KMS-11 (cell line): ENCODE measurements at regions not wholly inside any gene's neighbourhood (a gene's known extent, or its start where the extent isn't known, plus 50 kb on each side); places are given as distances from the start of the nearest gene placed in this dataset.

Experiments used
- H2AFZ ChIP-seq: fragments of 200-600 bp; sonication (generic); 2 replicates; pipeline ENCODE4 v1.6.1; 2016; ENCODE audit warnings: antibody characterized with exemption, mixed run types, low read depth
- H3K27ac ChIP-seq: fragments of 200-600 bp; sonication (generic); 2 replicates; pipeline ENCODE4 v1.6.1; 2016; ENCODE audit warnings: mild to moderate bottlenecking, mixed run types
- H3K27me3 ChIP-seq: fragments of 200-600 bp; sonication (generic); 2 replicates; pipeline ENCODE4 v1.6.1; 2017; ENCODE audit warnings: mild to moderate bottlenecking, low read depth, mixed run types, moderate library complexity; ENCODE audit not compliant: insufficient read depth
- H3K36me3 ChIP-seq: fragments of 200-600 bp; sonication (generic); 2 replicates; pipeline ENCODE4 v1.6.1; 2017; ENCODE audit warnings: mild to moderate bottlenecking, mixed run types; ENCODE audit not compliant: insufficient read depth
- H3K4me1 ChIP-seq: fragments of 200-600 bp; sonication (generic); 2 replicates; pipeline ENCODE4 v1.6.1; 2016; ENCODE audit warnings: mild to moderate bottlenecking, low read depth, mixed run types; ENCODE audit not compliant: poor library complexity, severe bottlenecking
- H3K4me2 ChIP-seq: fragments of 200-600 bp; sonication (generic); 2 replicates; pipeline ENCODE4 v1.7.0; 2016; ENCODE audit warnings: mild to moderate bottlenecking, mixed run types
- H3K4me3 ChIP-seq: fragments of 200-600 bp; sonication (generic); IDR thresholded peaks from 2 replicates; pipeline ENCODE4 v1.6.1; 2017; ENCODE audit warnings: low read depth, low read length, mixed read lengths; ENCODE audit not compliant: insufficient read depth
- H3K79me2 ChIP-seq: fragments of 200-600 bp; sonication (generic); 2 replicates; pipeline ENCODE4 v1.6.1; 2016; ENCODE audit warnings: low read depth, mixed run types; ENCODE audit not compliant: insufficient read depth
- H3K9ac ChIP-seq: fragments of 200-600 bp; sonication (generic); 2 replicates; pipeline ENCODE4 v1.6.1; 2016; ENCODE audit warnings: mild to moderate bottlenecking, mixed run types
- H4K20me1 ChIP-seq: fragments of 200-600 bp; sonication (generic); 2 replicates; pipeline ENCODE4 v1.6.1; 2016; ENCODE audit warnings: mild to moderate bottlenecking, mixed run types; ENCODE audit not compliant: insufficient read depth
- TF ChIP-seq, protein P1 (sequence below): fragments of 200-600 bp; sonication (generic); conservative IDR thresholded peaks from 2 replicates; pipeline ENCODE4 v1.6.1; 2017; ENCODE audit warnings: low read depth, mild to moderate bottlenecking, antibody characterized with exemption, low read length, moderate library complexity, mixed read lengths

GRCh38 chr2:235382179-235382578 is 111.7 kb upstream of the AGAP1 start:
- H3K4me1 ChIP-seq = no peaks in the 10 kb centered on the region
- H4K20me1 ChIP-seq = no peaks in the 10 kb centered on the region
- H3K27me3 ChIP-seq = no peaks in the 10 kb centered on the region
- no peaks in the 10 kb centered on the region for H3K36me3 ChIP-seq
- no peak overlapping the region for H3K27ac ChIP-seq
- TF ChIP-seq, protein P1, sequence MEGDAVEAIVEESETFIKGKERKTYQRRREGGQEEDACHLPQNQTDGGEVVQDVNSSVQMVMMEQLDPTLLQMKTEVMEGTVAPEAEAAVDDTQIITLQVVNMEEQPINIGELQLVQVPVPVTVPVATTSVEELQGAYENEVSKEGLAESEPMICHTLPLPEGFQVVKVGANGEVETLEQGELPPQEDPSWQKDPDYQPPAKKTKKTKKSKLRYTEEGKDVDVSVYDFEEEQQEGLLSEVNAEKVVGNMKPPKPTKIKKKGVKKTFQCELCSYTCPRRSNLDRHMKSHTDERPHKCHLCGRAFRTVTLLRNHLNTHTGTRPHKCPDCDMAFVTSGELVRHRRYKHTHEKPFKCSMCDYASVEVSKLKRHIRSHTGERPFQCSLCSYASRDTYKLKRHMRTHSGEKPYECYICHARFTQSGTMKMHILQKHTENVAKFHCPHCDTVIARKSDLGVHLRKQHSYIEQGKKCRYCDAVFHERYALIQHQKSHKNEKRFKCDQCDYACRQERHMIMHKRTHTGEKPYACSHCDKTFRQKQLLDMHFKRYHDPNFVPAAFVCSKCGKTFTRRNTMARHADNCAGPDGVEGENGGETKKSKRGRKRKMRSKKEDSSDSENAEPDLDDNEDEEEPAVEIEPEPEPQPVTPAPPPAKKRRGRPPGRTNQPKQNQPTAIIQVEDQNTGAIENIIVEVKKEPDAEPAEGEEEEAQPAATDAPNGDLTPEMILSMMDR = no peak
- H3K4me2 ChIP-seq = no peak overlapping the region
- H3K79me2 ChIP-seq = no peaks in the 10 kb centered on the region
- H3K4me3 ChIP-seq = no peak overlapping the region
- no peak overlapping the region for H3K9ac ChIP-seq
- H2AFZ ChIP-seq = no peak overlapping the region

GRCh38 chr2:235382601-235383000 is 111.2 kb upstream of the AGAP1 start:
- Histone ChIP-seq H3K79me2 (no peaks in the 10 kb centered on the region), H3K4me3 (no peak overlapping the region), H3K27ac (no peak overlapping the region), H3K27me3 (no peaks in the 10 kb centered on the region), H2AFZ (no peak overlapping the region), H3K36me3 (no peaks in the 10 kb centered on the region), H3K4me2 (no peak overlapping the region), H3K4me1 (no peaks in the 10 kb centered on the region), H3K9ac (no peak overlapping the region), H4K20me1 (no peaks in the 10 kb centered on the region)
- TF ChIP-seq, protein P1 = no peak

DNA sequence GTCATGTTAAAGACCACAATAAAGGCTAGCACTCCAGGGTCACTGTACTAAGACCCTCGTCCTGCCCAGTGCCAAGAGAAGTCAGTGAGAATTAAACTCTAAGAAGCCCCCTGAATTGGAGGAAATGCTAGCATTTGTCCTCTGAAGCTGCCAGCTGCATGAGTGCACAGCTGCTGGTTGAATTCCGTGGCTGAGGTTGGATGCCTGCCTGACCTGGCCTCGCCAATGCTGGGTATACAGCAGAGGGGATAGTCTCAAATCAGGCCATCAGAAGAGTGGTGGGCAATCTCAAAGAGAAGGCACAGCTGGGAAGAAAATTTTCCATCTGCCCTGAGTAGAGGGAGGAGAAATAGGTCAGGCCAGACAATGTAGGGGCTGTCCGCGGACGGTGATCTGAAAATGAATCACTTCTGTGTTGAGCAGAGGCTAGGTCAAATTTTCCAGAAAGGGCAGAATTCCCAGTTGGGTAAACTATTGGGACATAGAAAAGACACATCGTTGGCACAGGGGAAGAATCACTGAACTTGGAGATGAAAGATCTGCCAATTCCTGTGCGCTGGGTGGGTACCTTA is 110.5 kb upstream of the AGAP1 start:
- H3K27ac ChIP-seq = no peak overlapping the region
- H3K79me2 ChIP-seq = no peaks in the 10 kb centered on the region
- TF ChIP-seq, protein P1 = no peak
- H3K4me3 ChIP-seq = no peak overlapping the region
- H3K9ac ChIP-seq = no peak overlapping the region
- H3K4me2 ChIP-seq = no peak overlapping the region
- no peak overlapping the region for H2AFZ ChIP-seq
- H3K27me3 ChIP-seq = no peaks in the 10 kb centered on the region
- peaks cover 7% of the 10 kb centered on the region for H3K4me1 ChIP-seq
- no peaks in the 10 kb centered on the region for H4K20me1 ChIP-seq
- H3K36me3 ChIP-seq = no peaks in the 10 kb centered on the region

- no peak overlapping the region for H3K4me3 ChIP-seq
- no peaks in the 10 kb centered on the region for H3K79me2 ChIP-seq
- TF ChIP-seq, protein P1 = no peak
- H3K27me3 ChIP-seq = no peaks in the 10 kb centered on the region
- H2AFZ ChIP-seq = no peak overlapping the region
- no peak overlapping the region for H3K9ac ChIP-seq
- H3K4me2 ChIP-seq = no peak overlapping the region
- no peaks in the 10 kb centered on the region for H3K36me3 ChIP-seq
- H4K20me1 ChIP-seq = no peaks in the 10 kb centered on the region
- peaks cover 19% of the 10 kb centered on the region for H3K4me1 ChIP-seq
- no peak overlapping the region for H3K27ac ChIP-seq
These were observed 109.2 kb upstream of the AGAP1 start for GRCh38 chr2:235384624-235385023.
